ENCODE measurements at regions not wholly inside any gene's neighbourhood (a gene's known extent, or its start where the extent isn't known, plus 50 kb on each side); places are given as distances from the start of the nearest gene placed in this dataset.

DNA sequence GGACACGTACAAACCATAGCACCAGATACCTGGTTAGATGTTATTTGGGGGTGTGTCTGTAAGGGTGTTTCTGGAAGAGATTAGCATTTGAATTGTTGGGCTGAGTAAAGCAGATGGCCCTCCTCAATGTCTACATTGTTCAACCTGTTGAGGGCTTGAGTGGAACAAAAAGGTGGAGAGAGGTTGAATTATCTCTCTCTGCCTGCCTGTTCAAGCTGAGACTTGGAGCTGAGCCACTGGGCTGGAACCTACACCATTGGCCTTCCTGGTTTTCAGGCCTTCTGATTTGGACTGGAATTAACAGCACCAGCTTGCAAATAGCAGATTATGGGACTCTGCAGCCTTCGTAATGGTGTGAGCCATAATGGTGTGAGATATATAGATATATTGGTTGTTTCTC is 71.3 kb upstream of the CORO2B start:
- TF ChIP-seq, protein P1, sequence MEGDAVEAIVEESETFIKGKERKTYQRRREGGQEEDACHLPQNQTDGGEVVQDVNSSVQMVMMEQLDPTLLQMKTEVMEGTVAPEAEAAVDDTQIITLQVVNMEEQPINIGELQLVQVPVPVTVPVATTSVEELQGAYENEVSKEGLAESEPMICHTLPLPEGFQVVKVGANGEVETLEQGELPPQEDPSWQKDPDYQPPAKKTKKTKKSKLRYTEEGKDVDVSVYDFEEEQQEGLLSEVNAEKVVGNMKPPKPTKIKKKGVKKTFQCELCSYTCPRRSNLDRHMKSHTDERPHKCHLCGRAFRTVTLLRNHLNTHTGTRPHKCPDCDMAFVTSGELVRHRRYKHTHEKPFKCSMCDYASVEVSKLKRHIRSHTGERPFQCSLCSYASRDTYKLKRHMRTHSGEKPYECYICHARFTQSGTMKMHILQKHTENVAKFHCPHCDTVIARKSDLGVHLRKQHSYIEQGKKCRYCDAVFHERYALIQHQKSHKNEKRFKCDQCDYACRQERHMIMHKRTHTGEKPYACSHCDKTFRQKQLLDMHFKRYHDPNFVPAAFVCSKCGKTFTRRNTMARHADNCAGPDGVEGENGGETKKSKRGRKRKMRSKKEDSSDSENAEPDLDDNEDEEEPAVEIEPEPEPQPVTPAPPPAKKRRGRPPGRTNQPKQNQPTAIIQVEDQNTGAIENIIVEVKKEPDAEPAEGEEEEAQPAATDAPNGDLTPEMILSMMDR (IDR thresholded peaks at IDR 0.05) = no peak
- TF ChIP-seq POLR2A (IDR thresholded peaks at IDR 0.05) (no peak), POLR2AphosphoS5 (IDR thresholded peaks at IDR 0.05) (no peak)
